ENCODE measurements at regions not wholly inside any gene's neighbourhood (a gene's known extent, or its start where the extent isn't known, plus 50 kb on each side); places are given as distances from the start of the nearest gene placed in this dataset.

DNA sequence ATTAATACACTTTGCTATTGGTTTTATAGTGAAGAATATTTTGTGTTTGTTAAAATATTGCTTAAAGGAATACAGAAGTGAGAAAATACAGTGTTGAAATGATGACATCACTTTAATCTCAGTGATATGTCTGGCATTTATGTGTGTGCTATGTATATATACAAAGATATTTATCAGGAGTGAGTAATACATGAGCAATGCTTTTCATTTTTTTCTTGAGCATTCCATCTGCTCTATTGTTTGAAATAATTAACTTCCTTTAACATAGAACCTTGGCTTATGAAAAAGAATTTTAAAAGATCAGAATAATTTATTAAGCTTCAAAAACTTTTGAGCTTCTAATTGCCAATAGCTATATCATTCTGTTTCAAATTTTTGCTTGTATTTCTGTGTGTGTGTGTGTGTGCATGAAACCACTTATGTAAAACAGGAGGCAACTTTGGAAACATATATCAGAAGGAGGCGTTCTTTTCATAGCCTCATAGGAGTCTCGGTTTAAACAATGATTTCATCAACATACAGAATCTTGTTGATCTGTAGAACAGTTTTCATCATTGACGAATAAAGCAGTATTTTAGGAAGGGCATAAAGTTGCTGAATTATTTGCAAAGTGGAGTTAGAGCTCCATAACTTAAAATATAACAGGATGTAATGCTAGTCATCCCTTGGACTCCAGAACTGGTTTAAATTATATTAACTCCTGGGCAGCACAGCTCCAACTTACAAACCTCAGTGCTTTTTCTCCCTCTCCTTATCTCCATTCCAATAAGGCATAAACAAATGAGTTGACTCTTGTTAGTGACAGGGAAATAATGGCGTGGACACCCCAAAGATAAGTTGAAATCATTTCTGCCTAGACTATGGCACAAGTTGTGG, 228.4 kb upstream of the DGKB start:
- H3K9ac ChIP-seq (ENCODE audit: low read depth, low read length) = no peak overlapping the region
- H4K91ac ChIP-seq (ENCODE audit: insufficient read depth, low read depth, low read length) = no peak overlapping the region
- no peaks in the 10 kb centered on the region for H3K9me1 ChIP-seq (ENCODE audit: insufficient read depth, low read length)
- no peak overlapping the region for H2BK5ac ChIP-seq (ENCODE audit: low read depth, low read length, poor library complexity, severe bottlenecking)
- peaks cover 1% of the 10 kb centered on the region; the same call in 1 of the 2 replicates for H3K9me3 ChIP-seq (ENCODE audit: control insufficient read depth, insufficient read depth, low read length)
- H4K8ac ChIP-seq (ENCODE audit: low read depth in 2 of 2, low read length in 2 of 2) = no peak overlapping the region
- H3K14ac ChIP-seq (replicated peaks; ENCODE audit: low read depth, low read length) = no peak overlapping the region
- no peak overlapping the region; the same call in 1 of the 2 replicates for H3K4me2 ChIP-seq (ENCODE audit: low read depth, low read length)
- H3K79me1 ChIP-seq (ENCODE audit: low read depth in 1 of 2, low read length in 2 of 2) = no peaks in the 10 kb centered on the region
- DNase-seq (peak; percentile 58), ATAC-seq (ENCODE audit: low read depth) (peak; percentile 66)
- no CpG with 5 or more reads among the region's 4 CpGs for WGBS, 2 experiments (ENCODE audit: extremely low coverage in 2 of 2, insufficient read length in 1 of 2)
- no peak overlapping the region for H2AK5ac ChIP-seq (ENCODE audit: low read depth, low read length)
- ChIA-PET CTCF (no interaction called here), POLR2A (ENCODE audit: unreplicated experiment) (no interaction called here)
- H2BK20ac ChIP-seq (ENCODE audit: low read depth, low read length) = 0 out of 2 replicates have a peak overlapping the region, but pooled peaks have one; percentile 5
- H3K27ac ChIP-seq (ENCODE audit: insufficient read depth, low read length) = no peak overlapping the region; the same call in 1 of the 2 replicates
- H2AFZ ChIP-seq (replicated peaks; ENCODE audit: low read length, poor library complexity) = no peak overlapping the region
- H2AK9ac ChIP-seq (replicated peaks; ENCODE audit: low read depth, low read length, poor library complexity) = no peak overlapping the region
- no peak overlapping the region for H2BK15ac ChIP-seq (ENCODE audit: low read depth, low read length)
- in situ Hi-C loops (cut with MboI; ENCODE audit: low sequenced_read_pairs) (no loop called here), dilution Hi-C loops (cut with HindIII; ENCODE audit: low sequenced_read_pairs, unreplicated experiment) (no loop called here), intact Hi-C loops (cut with micrococcal nuclease) (no loop called here)
- no peak overlapping the region for H3K4me3 ChIP-seq (ENCODE audit: insufficient read depth, low read depth, low read length)
- no peak overlapping the region for H4K5ac ChIP-seq (ENCODE audit: low read depth, low read length)
- no peaks in the 10 kb centered on the region for H3K4me1 ChIP-seq (ENCODE audit: control insufficient read depth, insufficient read depth, low read length)
- H3K27me3 ChIP-seq (ENCODE audit: control insufficient read depth, insufficient read depth, low read length) = no peaks in the 10 kb centered on the region
- H3K36me3 ChIP-seq (ENCODE audit: control insufficient read depth, insufficient read depth, low read length) = no peaks in the 10 kb centered on the region
- no peaks in the 10 kb centered on the region for H4K20me1 ChIP-seq (ENCODE audit: insufficient read depth, low read length)
- no peak overlapping the region for H3K23ac ChIP-seq (ENCODE audit: low read depth, low read length)
- no peak overlapping the region for H3K56ac ChIP-seq (ENCODE audit: extremely low read depth, insufficient read depth, low read length)
- H3K18ac ChIP-seq (ENCODE audit: low read depth, low read length) = no peak overlapping the region
- H3K4ac ChIP-seq (ENCODE audit: low read depth, low read length) = no peak overlapping the region
- no TSS peak for BruUV-seq (replicated peaks)
- H2BK120ac ChIP-seq (ENCODE audit: low read depth, low read length) = no peak overlapping the region
- TF ChIP-seq RAD21 (IDR thresholded peaks at IDR 0.05; ENCODE audit: low read length) = no peak
- TF ChIP-seq MAFK (IDR thresholded peaks at IDR 0.05; ENCODE audit: low read depth, low read length) = no peak
- TF ChIP-seq RFX5 (IDR thresholded peaks at IDR 0.05; ENCODE audit: low read depth, low read length) = no peak
- TF ChIP-seq SMC3 (IDR thresholded peaks at IDR 0.05; ENCODE audit: low read depth, low read length) = no peak
- TF ChIP-seq POLR2A (IDR thresholded peaks at IDR 0.05; ENCODE audit: low read depth, low read length) = no peak
- no peak for TF ChIP-seq ELK1 (IDR thresholded peaks at IDR 0.05; ENCODE audit: borderline replicate concordance, low read depth, low read length)
- no peak; the same call in 1 of the 2 replicates for TF ChIP-seq CEBPB (IDR thresholded peaks at IDR 0.05; ENCODE audit: low read depth, low read length)
- no peak for TF ChIP-seq MXI1 (IDR thresholded peaks at IDR 0.05; ENCODE audit: borderline replicate concordance, low read depth, low read length)
- no peak for TF ChIP-seq USF2 (IDR thresholded peaks at IDR 0.05; ENCODE audit: low read depth, low read length)
- no peak for TF ChIP-seq FOS (IDR thresholded peaks at IDR 0.05; ENCODE audit: low read depth, low read length)
- no peak for TF ChIP-seq BHLHE40 (IDR thresholded peaks at IDR 0.05; ENCODE audit: low read depth, low read length)
- no peak for TF ChIP-seq CTCF (conservative IDR thresholded peaks at IDR 0.05; ENCODE audit: low read depth, low read length)
- no peak for TF ChIP-seq CHD1 (IDR thresholded peaks at IDR 0.05; ENCODE audit: low read depth, low read length)
- no peak for TF ChIP-seq NFE2L2 (IDR thresholded peaks at IDR 0.05; ENCODE audit: low read depth, low read length)
- no peak for TF ChIP-seq RCOR1 (IDR thresholded peaks at IDR 0.05; ENCODE audit: insufficient replicate concordance, low read length)

All from IMR-90 (cell line).